ENCODE measurements at regions not wholly inside any gene's neighbourhood (a gene's known extent, or its start where the extent isn't known, plus 50 kb on each side); places are given as distances from the start of the nearest gene placed in this dataset.

DNA sequence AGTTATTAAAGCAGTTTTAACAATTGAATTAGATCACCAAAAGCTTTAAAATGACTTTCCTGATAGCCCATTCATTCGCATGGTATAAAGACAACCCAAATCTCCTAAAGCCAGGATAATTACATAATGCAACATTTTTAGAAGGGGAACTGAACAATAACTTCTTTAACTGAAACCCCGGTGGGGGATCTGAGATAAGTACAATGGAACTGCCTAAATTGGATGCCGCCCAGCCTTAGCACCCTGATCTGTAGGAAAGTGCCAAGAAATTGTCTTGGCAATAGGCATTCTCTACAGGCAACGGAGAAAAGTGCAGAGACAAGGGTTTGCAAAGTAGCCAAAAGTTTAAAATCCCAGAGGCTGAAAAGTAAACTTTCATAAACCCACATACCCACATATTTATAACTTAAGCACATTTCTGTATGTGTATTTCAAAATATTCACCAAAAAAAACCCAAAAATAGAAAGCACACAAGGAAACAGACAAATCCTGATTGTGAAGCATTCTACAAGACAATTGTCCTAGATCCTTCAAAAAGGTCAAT is 98.8 kb upstream of the BEND6 start:
- intact Hi-C loops (cut with DNase I; ENCODE audit: low total_unique reads): no loop called here
- Histone ChIP-seq H3K27ac (no peak overlapping the region), H3K9me3 (no peaks in the 10 kb centered on the region), H3K4me3 (no peak overlapping the region), H3K36me3 (no peaks in the 10 kb centered on the region), H3K27me3 (no peaks in the 10 kb centered on the region), H3K4me1 (no peaks in the 10 kb centered on the region)
- DNase-seq (ENCODE audit: low spot score in 2 of 2): no peak
- TF ChIP-seq, protein P1, sequence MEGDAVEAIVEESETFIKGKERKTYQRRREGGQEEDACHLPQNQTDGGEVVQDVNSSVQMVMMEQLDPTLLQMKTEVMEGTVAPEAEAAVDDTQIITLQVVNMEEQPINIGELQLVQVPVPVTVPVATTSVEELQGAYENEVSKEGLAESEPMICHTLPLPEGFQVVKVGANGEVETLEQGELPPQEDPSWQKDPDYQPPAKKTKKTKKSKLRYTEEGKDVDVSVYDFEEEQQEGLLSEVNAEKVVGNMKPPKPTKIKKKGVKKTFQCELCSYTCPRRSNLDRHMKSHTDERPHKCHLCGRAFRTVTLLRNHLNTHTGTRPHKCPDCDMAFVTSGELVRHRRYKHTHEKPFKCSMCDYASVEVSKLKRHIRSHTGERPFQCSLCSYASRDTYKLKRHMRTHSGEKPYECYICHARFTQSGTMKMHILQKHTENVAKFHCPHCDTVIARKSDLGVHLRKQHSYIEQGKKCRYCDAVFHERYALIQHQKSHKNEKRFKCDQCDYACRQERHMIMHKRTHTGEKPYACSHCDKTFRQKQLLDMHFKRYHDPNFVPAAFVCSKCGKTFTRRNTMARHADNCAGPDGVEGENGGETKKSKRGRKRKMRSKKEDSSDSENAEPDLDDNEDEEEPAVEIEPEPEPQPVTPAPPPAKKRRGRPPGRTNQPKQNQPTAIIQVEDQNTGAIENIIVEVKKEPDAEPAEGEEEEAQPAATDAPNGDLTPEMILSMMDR (IDR thresholded peaks at IDR 0.05): no peak
- no peak for TF ChIP-seq POLR2AphosphoS5 (IDR thresholded peaks at IDR 0.05)
- TF ChIP-seq POLR2A (IDR thresholded peaks at IDR 0.05): no peak

- no peaks in the 10 kb centered on the region for H3K36me3 ChIP-seq
- DNase-seq (ENCODE audit: low spot score in 2 of 2): no peak
- no peak overlapping the region for H3K27ac ChIP-seq
- TF ChIP-seq, protein P1 (IDR thresholded peaks at IDR 0.05): no peak
- TF ChIP-seq POLR2A (IDR thresholded peaks at IDR 0.05) (no peak), POLR2AphosphoS5 (IDR thresholded peaks at IDR 0.05) (no peak)
- H3K27me3 ChIP-seq: no peaks in the 10 kb centered on the region
- H3K4me3 ChIP-seq: no peak overlapping the region
- H3K4me1 ChIP-seq: no peaks in the 10 kb centered on the region
- no peaks in the 10 kb centered on the region for H3K9me3 ChIP-seq
- intact Hi-C loops (cut with DNase I; ENCODE audit: low total_unique reads): no loop called here
These were observed 100.8 kb upstream of the BEND6 start for GRCh38 chr6:56854086-56854485.

- H3K4me3 ChIP-seq: no peak overlapping the region
- TF ChIP-seq POLR2AphosphoS5 (IDR thresholded peaks at IDR 0.05) (no peak), POLR2A (IDR thresholded peaks at IDR 0.05) (no peak)
- TF ChIP-seq, protein P1 (IDR thresholded peaks at IDR 0.05): no peak
- no peaks in the 10 kb centered on the region for H3K36me3 ChIP-seq
- no peaks in the 10 kb centered on the region for H3K4me1 ChIP-seq
- H3K9me3 ChIP-seq: no peaks in the 10 kb centered on the region
- H3K27me3 ChIP-seq: no peaks in the 10 kb centered on the region
- H3K27ac ChIP-seq: no peak overlapping the region
- DNase-seq (ENCODE audit: low spot score in 2 of 2): no peak
- intact Hi-C loops (cut with DNase I; ENCODE audit: low total_unique reads): no loop called here
These were observed 101.4 kb upstream of the BEND6 start for GRCh38 chr6:56853541-56853940.

GRCh38 chr6:56852260-56853010 is 102.5 kb upstream of the BEND6 start:
- DNase-seq (ENCODE audit: low spot score in 2 of 2): no peak
- no peak for TF ChIP-seq POLR2A (IDR thresholded peaks at IDR 0.05)
- TF ChIP-seq, protein P1 (IDR thresholded peaks at IDR 0.05): no peak
- no peak for TF ChIP-seq POLR2AphosphoS5 (IDR thresholded peaks at IDR 0.05)
- H3K9me3 ChIP-seq: no peaks in the 10 kb centered on the region
- peak overlapping the region in 2 of 3 donors; percentile 51 to 68 for H3K4me3 ChIP-seq
- H3K36me3 ChIP-seq: no peaks in the 10 kb centered on the region
- H3K4me1 ChIP-seq: no peaks in the 10 kb centered on the region
- H3K27ac ChIP-seq: no peak overlapping the region
- H3K27me3 ChIP-seq: no peaks in the 10 kb centered on the region
- intact Hi-C loops (cut with DNase I; ENCODE audit: low total_unique reads): no loop called here

- DNase-seq (ENCODE audit: low spot score in 2 of 2): peak in 1 of 2 donors; percentile 32
- H3K4me1 ChIP-seq: no peaks in the 10 kb centered on the region
- H3K36me3 ChIP-seq: no peaks in the 10 kb centered on the region
- H3K27me3 ChIP-seq: no peaks in the 10 kb centered on the region
- no peak overlapping the region for H3K27ac ChIP-seq
- intact Hi-C loops (cut with DNase I; ENCODE audit: low total_unique reads): no loop called here
- peak overlapping the region; percentile 44 to 68 (median 51) for H3K4me3 ChIP-seq
- no peak for TF ChIP-seq POLR2AphosphoS5 (IDR thresholded peaks at IDR 0.05)
- TF ChIP-seq, protein P1 (IDR thresholded peaks at IDR 0.05): peak; percentile 19 to 50 (median 48)
- no peaks in the 10 kb centered on the region for H3K9me3 ChIP-seq
These were observed 103.2 kb upstream of the BEND6 start for GRCh38 chr6:56851541-56852259.
